ENCODE measurements at regions not wholly inside any gene's neighbourhood (a gene's known extent, or its start where the extent isn't known, plus 50 kb on each side); places are given as distances from the start of the nearest gene placed in this dataset.

GRCh38 chr5:163259495-163259894 is 177.9 kb upstream of the CCNG1 start:
- Histone ChIP-seq H3K9me3 (ENCODE audit: control insufficient read depth, low read depth, low read length) (no peaks in the 10 kb centered on the region), H3K27me3 (ENCODE audit: control insufficient read depth, extremely low read depth, insufficient read depth, low read length) (no peaks in the 10 kb centered on the region), H3K4me2 (ENCODE audit: control insufficient read depth, extremely low read depth, insufficient read depth, low read depth, low read length) (no peak overlapping the region), H3K4me1 (ENCODE audit: control insufficient read depth, extremely low read depth, insufficient read depth, low read length) (no peaks in the 10 kb centered on the region), H3K4me3 (ENCODE audit: control insufficient read depth in 2 of 3, extremely low read depth in 1 of 3, insufficient read depth in 2 of 3, low read depth in 1 of 3, low read length in 3 of 3) (no peak overlapping the region), H3K27ac (ENCODE audit: control insufficient read depth, insufficient read depth, low read length) (no peak overlapping the region), H3K79me2 (ENCODE audit: control insufficient read depth, insufficient read depth, low read length) (no peaks in the 10 kb centered on the region), H4K20me1 (ENCODE audit: control insufficient read depth, extremely low read depth, insufficient read depth, low read length) (no peaks in the 10 kb centered on the region), H3K9ac (ENCODE audit: control insufficient read depth, extremely low read depth, insufficient read depth, low read length) (no peak overlapping the region), H3K36me3 (ENCODE audit: control insufficient read depth in 2 of 2, extremely low read depth in 1 of 2, insufficient read depth in 2 of 2, low read length in 2 of 2) (no peaks in the 10 kb centered on the region), H2AFZ (ENCODE audit: control insufficient read depth, low read length) (no peak overlapping the region), H3K9me1 (ENCODE audit: control insufficient read depth, extremely low read depth, insufficient read depth, low read length) (no peaks in the 10 kb centered on the region)
- TF ChIP-seq CTCF (optimal IDR thresholded peaks at IDR 0.05 in 1 of 3, IDR thresholded peaks at IDR 0.05 in 1 of 3, conservative IDR thresholded peaks at IDR 0.05 in 1 of 3; ENCODE audit: extremely low read depth in 1 of 3, insufficient read depth in 2 of 3, low read length in 3 of 3), result no peak
- no peak for TF ChIP-seq EZH2 (IDR thresholded peaks at IDR 0.05; ENCODE audit: low read length)
- FAIRE-seq (no peak), DNase-seq (ENCODE audit: low read depth, low spot score) (no peak)
- dilution Hi-C loops (cut with MboI; ENCODE audit: extremely low pct_ligation_motif_present, low sequenced_read_pairs), result no loop called here

DNA sequence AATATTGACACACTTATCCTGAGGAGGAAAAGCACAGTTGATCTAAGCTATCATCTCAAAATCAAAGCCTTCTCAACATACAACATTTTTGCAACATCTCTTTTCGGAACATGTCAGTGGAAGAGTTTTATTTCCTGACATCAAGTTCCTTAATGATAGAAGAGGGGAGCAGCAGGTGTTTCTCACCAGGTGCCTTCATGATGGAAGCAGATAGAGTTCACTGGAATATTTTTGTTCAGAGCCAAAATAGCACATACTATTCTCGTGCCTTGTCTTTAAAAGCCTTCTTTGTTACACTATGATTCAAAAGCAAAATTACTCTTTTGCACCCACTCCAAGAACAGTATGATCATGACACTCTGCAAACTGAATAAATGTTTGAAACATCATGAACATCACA is 176.9 kb upstream of the CCNG1 start:
- DNase-seq (ENCODE audit: low read depth, low spot score), result no peak
- H3K4me1 ChIP-seq (ENCODE audit: control insufficient read depth, extremely low read depth, insufficient read depth, low read length), result no peaks in the 10 kb centered on the region
- dilution Hi-C loops (cut with MboI; ENCODE audit: extremely low pct_ligation_motif_present, low sequenced_read_pairs), result no loop called here
- no peaks in the 10 kb centered on the region for H3K9me1 ChIP-seq (ENCODE audit: control insufficient read depth, extremely low read depth, insufficient read depth, low read length)
- TF ChIP-seq EZH2 (IDR thresholded peaks at IDR 0.05; ENCODE audit: low read length) (no peak), CTCF (optimal IDR thresholded peaks at IDR 0.05 in 1 of 3, IDR thresholded peaks at IDR 0.05 in 1 of 3, conservative IDR thresholded peaks at IDR 0.05 in 1 of 3; ENCODE audit: extremely low read depth in 1 of 3, insufficient read depth in 2 of 3, low read length in 3 of 3) (no peak)
- no peak for FAIRE-seq
- H3K4me2 ChIP-seq (ENCODE audit: control insufficient read depth, extremely low read depth, insufficient read depth, low read depth, low read length), result no peak overlapping the region
- no peaks in the 10 kb centered on the region for H3K36me3 ChIP-seq (ENCODE audit: control insufficient read depth in 2 of 2, extremely low read depth in 1 of 2, insufficient read depth in 2 of 2, low read length in 2 of 2)
- H3K27ac ChIP-seq (ENCODE audit: control insufficient read depth, insufficient read depth, low read length), result no peak overlapping the region
- no peaks in the 10 kb centered on the region for H3K9me3 ChIP-seq (ENCODE audit: control insufficient read depth, low read depth, low read length)
- H2AFZ ChIP-seq (ENCODE audit: control insufficient read depth, low read length), result no peak overlapping the region
- no peaks in the 10 kb centered on the region for H4K20me1 ChIP-seq (ENCODE audit: control insufficient read depth, extremely low read depth, insufficient read depth, low read length)
- H3K4me3 ChIP-seq (ENCODE audit: control insufficient read depth in 2 of 3, extremely low read depth in 1 of 3, insufficient read depth in 2 of 3, low read depth in 1 of 3, low read length in 3 of 3), result no peak overlapping the region
- no peaks in the 10 kb centered on the region for H3K79me2 ChIP-seq (ENCODE audit: control insufficient read depth, insufficient read depth, low read length)
- H3K9ac ChIP-seq (ENCODE audit: control insufficient read depth, extremely low read depth, insufficient read depth, low read length), result no peak overlapping the region
- no peaks in the 10 kb centered on the region for H3K27me3 ChIP-seq (ENCODE audit: control insufficient read depth, extremely low read depth, insufficient read depth, low read length)

Data from keratinocyte (primary cell).